GM12892 (cell line): ENCODE measurements at regions not wholly inside any gene's neighbourhood (a gene's known extent, or its start where the extent isn't known, plus 50 kb on each side); places are given as distances from the start of the nearest gene placed in this dataset.

Source experiments
- POLR2A ChIP-seq: IDR thresholded peaks from 2 replicates; pipeline ENCODE4 v1.6.1; 2011; ENCODE audit warnings: low read depth, low read length, control low read depth
- POLR2AphosphoS5 ChIP-seq: IDR thresholded peaks from 2 replicates; pipeline ENCODE4 v1.6.1; 2011; ENCODE audit warnings: low read depth, low read length, control low read depth
- TAF1 ChIP-seq: IDR thresholded peaks from 2 replicates; pipeline ENCODE4 v1.6.1; 2011; ENCODE audit warnings: low read depth, mild to moderate bottlenecking, control low read depth, low read length, borderline replicate concordance

GRCh38 chr11:134537941-134538340, 125.9 kb upstream of the B3GAT1 start:
- TF ChIP-seq POLR2AphosphoS5 (no peak), TAF1 (no peak), POLR2A (no peak)
